ENCODE measurements at regions not wholly inside any gene's neighbourhood (a gene's known extent, or its start where the extent isn't known, plus 50 kb on each side); places are given as distances from the start of the nearest gene placed in this dataset.

- TF ChIP-seq CTCF (IDR thresholded peaks at IDR 0.05): no peak
These were observed 85.8 kb upstream of the RBMS3 start for GRCh38 chr3:29195056-29195455.

GRCh38 chr3:29201604-29202003 lies 79.3 kb upstream of the RBMS3 start:
- no peak for TF ChIP-seq CTCF (IDR thresholded peaks at IDR 0.05)

- TF ChIP-seq CTCF (IDR thresholded peaks at IDR 0.05): no peak
These were observed 78.5 kb upstream of the RBMS3 start for GRCh38 chr3:29202378-29202777.

GRCh38 chr3:29203851-29204250 lies 77.0 kb upstream of the RBMS3 start:
- TF ChIP-seq CTCF (IDR thresholded peaks at IDR 0.05): no peak

GRCh38 chr3:29207427-29207826 lies 73.4 kb upstream of the RBMS3 start:
- TF ChIP-seq CTCF (IDR thresholded peaks at IDR 0.05): no peak

GRCh38 chr3:29212789-29213433 lies 68.0 kb upstream of the RBMS3 start:
- TF ChIP-seq CTCF (IDR thresholded peaks at IDR 0.05): no peak

GRCh38 chr3:29214009-29214658 lies 66.7 kb upstream of the RBMS3 start:
- TF ChIP-seq CTCF (IDR thresholded peaks at IDR 0.05): no peak

Measured in LNCAP (cell line).